ENCODE measurements at regions not wholly inside any gene's neighbourhood (a gene's known extent, or its start where the extent isn't known, plus 50 kb on each side); places are given as distances from the start of the nearest gene placed in this dataset.

- TF ChIP-seq PKNOX1 (IDR thresholded peaks at IDR 0.05) (no peak), FOXA1 (IDR thresholded peaks at IDR 0.05) (no peak), ARNT (IDR thresholded peaks at IDR 0.05) (no peak), SUZ12 (IDR thresholded peaks at IDR 0.05) (no peak), FOXK2 (IDR thresholded peaks at IDR 0.05) (no peak), SP1 (IDR thresholded peaks at IDR 0.05) (no peak), CTBP1 (IDR thresholded peaks at IDR 0.05; ENCODE audit: borderline replicate concordance) (no peak), HDGF (IDR thresholded peaks at IDR 0.05; ENCODE audit: borderline replicate concordance) (no peak), L3MBTL2 (conservative IDR thresholded peaks at IDR 0.05) (no peak)
Measured at GRCh38 chr6:99093456-99094190, 145.9 kb upstream of the FBXL4 start.
